GM12873 (cell line): ENCODE measurements at regions not wholly inside any gene's neighbourhood (a gene's known extent, or its start where the extent isn't known, plus 50 kb on each side); places are given as distances from the start of the nearest gene placed in this dataset.
A peak's percentile ranks its signal among the peaks of the same experiment; 100 is the strongest.

Source experiments
- CTCF ChIP-seq: IDR thresholded peaks from 2 replicates; pipeline ENCODE4 v1.5.1; 2012; ENCODE audit warnings: low read depth, mild to moderate bottlenecking, moderate library complexity, low read length, control low read depth; ENCODE audit not compliant: insufficient read depth; ENCODE audit errors: missing control alignments

- no peak for TF ChIP-seq CTCF
These were observed 70.6 kb downstream of the SMPDL3A start for GRCh38 chr6:122859676-122860075.

GRCh38 chr6:122861594-122861993, 72.5 kb downstream of the SMPDL3A start:
- no peak for TF ChIP-seq CTCF

GRCh38 chr6:122868137-122868536, 79.1 kb downstream of the SMPDL3A start:
- no peak for TF ChIP-seq CTCF

- peak; percentile 56 for TF ChIP-seq CTCF
These were observed 80.5 kb downstream of the SMPDL3A start for GRCh38 chr6:122869437-122870024.

GRCh38 chr6:122871079-122871478, 82.0 kb downstream of the SMPDL3A start:
- TF ChIP-seq CTCF = no peak

GRCh38 chr6:122872311-122872710, 83.3 kb downstream of the SMPDL3A start:
- TF ChIP-seq CTCF = no peak

GRCh38 chr6:122877302-122877701, 88.2 kb downstream of the SMPDL3A start:
- no peak for TF ChIP-seq CTCF

- TF ChIP-seq CTCF = no peak
These were observed 89.7 kb downstream of the SMPDL3A start for GRCh38 chr6:122878796-122879195.
